OCI-LY3 (cell line): ENCODE measurements at regions not wholly inside any gene's neighbourhood (a gene's known extent, or its start where the extent isn't known, plus 50 kb on each side); places are given as distances from the start of the nearest gene placed in this dataset.

Experiments used
- H2AFZ ChIP-seq: fragments of 200-600, 300-600 bp; shearing (Covaris generic); 2 replicates; pipeline ENCODE4 v1.6.0; 2014; ENCODE audit warnings: antibody characterized with exemption, low read depth, low read length
- H3K27ac ChIP-seq: fragments of 200-600, 300-600 bp; sonication (generic); 2 replicates; pipeline ENCODE4 v1.5.1; 2014; ENCODE audit warnings: mild to moderate bottlenecking, low read length, moderate library complexity, mixed read lengths
- H3K27me3 ChIP-seq: fragments of 200-600, 300-600 bp; sonication (generic); 2 replicates; pipeline ENCODE4 v1.6.1; 2014; ENCODE audit warnings: low read depth, low read length, mixed read lengths
- H3K36me3 ChIP-seq: fragments of 200-600, 300-600 bp; sonication (generic); replicated peaks from 2 replicates; pipeline ENCODE3; 2014; ENCODE audit warnings: low read depth, low read length, mixed read lengths
- H3K4me1 ChIP-seq: fragments of 300-600, 200-600 bp; sonication (generic); 2 replicates; pipeline ENCODE4 v1.6.1; 2014; ENCODE audit warnings: low read length, mixed read lengths
- H3K4me2 ChIP-seq: fragments of 200-600, 300-600 bp; sonication (generic); 2 replicates; pipeline ENCODE4 v1.6.1; 2014; ENCODE audit warnings: low read length, mixed read lengths
- H3K4me3 ChIP-seq: fragments of 300-600, 200-600 bp; sonication (generic); 2 replicates; pipeline ENCODE4 v1.5.1; 2014; ENCODE audit warnings: antibody characterized with exemption, mild to moderate bottlenecking, low read length, moderate library complexity
- H3K79me2 ChIP-seq: fragments of 300-600, 200-600 bp; shearing (Covaris generic); 2 replicates; pipeline ENCODE4 v1.6.1; 2014; ENCODE audit warnings: mild to moderate bottlenecking, low read length, mixed read lengths
- H3K9ac ChIP-seq: fragments of 300-600, 200-600 bp; shearing (Covaris generic); 2 replicates; pipeline ENCODE4 v1.6.0; 2014; ENCODE audit warnings: mild to moderate bottlenecking, low read length, moderate library complexity
- H3K9me3 ChIP-seq: fragments of 200-600, 300-600 bp; shearing (Covaris generic); 2 replicates; pipeline ENCODE4 v1.6.1; 2014; ENCODE audit warnings: low read length, mixed read lengths; ENCODE audit not compliant: insufficient read depth
- H4K20me1 ChIP-seq: fragments of 200-600, 300-600 bp; sonication (generic); 2 replicates; pipeline ENCODE4 v1.6.1; 2016; ENCODE audit warnings: low read length, mixed read lengths; ENCODE audit not compliant: insufficient read depth
- CTCF ChIP-seq: fragments of 200-600, 300-600 bp; sonication (generic); IDR thresholded peaks from 2 replicates; pipeline ENCODE4 v1.5.1; 2014; ENCODE audit warnings: antibody characterized with exemption, low read length, low read depth
- EZH2phosphoT487 ChIP-seq: fragments of 200-600 bp; shearing (Covaris generic); IDR thresholded peaks from 2 replicates; pipeline ENCODE4 v1.6.1; 2018; ENCODE audit warnings: antibody characterized with exemption, mixed run types, low read depth

- Histone ChIP-seq H3K79me2 (no peaks in the 10 kb centered on the region), H4K20me1 (no peaks in the 10 kb centered on the region; the same call in 1 of the 2 replicates), H3K27ac (no peak overlapping the region), H3K4me2 (no peak overlapping the region), H3K9me3 (no peaks in the 10 kb centered on the region), H3K4me1 (no peaks in the 10 kb centered on the region), H2AFZ (no peak overlapping the region), H3K36me3 (no peaks in the 10 kb centered on the region), H3K4me3 (no peak overlapping the region), H3K9ac (no peak overlapping the region), H3K27me3 (no peaks in the 10 kb centered on the region)
- no peak for TF ChIP-seq EZH2phosphoT487
- TF ChIP-seq CTCF, result no peak
Measured at GRCh38 chr9:135247227-135247930, 159.9 kb downstream of the OLFM1 start.

DNA sequence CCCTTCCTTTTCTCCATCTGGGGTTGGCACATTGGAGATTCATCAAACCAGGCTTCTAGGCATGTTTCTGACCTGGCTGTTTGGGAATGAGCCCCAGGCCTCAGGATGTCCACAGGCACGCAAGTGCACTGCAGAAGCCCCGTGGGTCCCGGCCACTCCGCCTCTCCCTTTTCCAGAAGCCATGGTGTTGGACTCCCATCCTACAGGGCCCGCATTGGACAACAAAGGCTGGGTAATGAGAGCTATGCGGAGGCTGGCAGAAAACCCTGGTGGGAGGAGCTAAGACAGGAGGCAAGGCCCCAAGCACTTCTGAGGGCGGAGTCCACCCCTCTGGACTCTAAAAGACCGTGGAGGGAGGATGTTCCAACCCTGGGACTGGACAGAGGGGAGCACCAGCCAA is 160.6 kb downstream of the OLFM1 start:
- TF ChIP-seq CTCF, result no peak
- no peak for TF ChIP-seq EZH2phosphoT487
- Histone ChIP-seq H3K4me3 (no peak overlapping the region), H3K4me1 (no peaks in the 10 kb centered on the region), H3K9ac (no peak overlapping the region), H3K27me3 (no peaks in the 10 kb centered on the region), H3K79me2 (no peaks in the 10 kb centered on the region), H4K20me1 (no peaks in the 10 kb centered on the region; the same call in 1 of the 2 replicates), H3K36me3 (no peaks in the 10 kb centered on the region), H2AFZ (no peak overlapping the region), H3K4me2 (no peak overlapping the region), H3K9me3 (no peaks in the 10 kb centered on the region), H3K27ac (no peak overlapping the region)

- H3K4me1 ChIP-seq, result no peaks in the 10 kb centered on the region
- H3K4me2 ChIP-seq, result no peak overlapping the region
- H3K9ac ChIP-seq, result no peak overlapping the region
- no peaks in the 10 kb centered on the region for H3K9me3 ChIP-seq
- H3K27me3 ChIP-seq, result no peaks in the 10 kb centered on the region
- no peak overlapping the region for H3K4me3 ChIP-seq
- H3K27ac ChIP-seq, result no peak overlapping the region
- H3K36me3 ChIP-seq, result no peaks in the 10 kb centered on the region
- no peaks in the 10 kb centered on the region for H3K79me2 ChIP-seq
- H4K20me1 ChIP-seq, result no peaks in the 10 kb centered on the region; the same call in 1 of the 2 replicates
- no peak for TF ChIP-seq EZH2phosphoT487
- no peak for TF ChIP-seq CTCF
- no peak overlapping the region for H2AFZ ChIP-seq
Measured at GRCh38 chr9:135248721-135249120, 161.3 kb downstream of the OLFM1 start.

- TF ChIP-seq EZH2phosphoT487 (no peak), CTCF (no peak)
- H3K27me3 ChIP-seq, result no peaks in the 10 kb centered on the region
- no peak overlapping the region for H3K9ac ChIP-seq
- H3K9me3 ChIP-seq, result no peaks in the 10 kb centered on the region
- H3K36me3 ChIP-seq, result no peaks in the 10 kb centered on the region
- H4K20me1 ChIP-seq, result no peaks in the 10 kb centered on the region; the same call in 1 of the 2 replicates
- no peak overlapping the region for H3K27ac ChIP-seq
- no peaks in the 10 kb centered on the region for H3K4me1 ChIP-seq
- H3K79me2 ChIP-seq, result no peaks in the 10 kb centered on the region
- no peak overlapping the region for H2AFZ ChIP-seq
- H3K4me2 ChIP-seq, result no peak overlapping the region
- no peak overlapping the region for H3K4me3 ChIP-seq
Measured at GRCh38 chr9:135249191-135249590, 161.7 kb downstream of the OLFM1 start.
